Naive thymus-derived CD4-positive, alpha-beta T cell (primary cell): ENCODE measurements at regions not wholly inside any gene's neighbourhood (a gene's known extent, or its start where the extent isn't known, plus 50 kb on each side); places are given as distances from the start of the nearest gene placed in this dataset.

Experiments
- ATAC-seq: fragments of 150-1000 bp; cut with Tn5 transposase; 2 replicates; pipeline ENCODE4 v1.10.0; 2021; ENCODE audit warnings: mild to moderate bottlenecking, moderate library complexity
- CTCF ChIA-PET: fragments of 350-600 bp; sonication (Branson Sonifier 250); formaldehyde crosslinking; loops from one replicate; lab custom pipeline; 2021; ENCODE audit warnings: antibody characterized with exemption; lab: Charles Lee
- POLR2A ChIA-PET: fragments of 350-600 bp; sonication (Branson Sonifier 250); formaldehyde crosslinking; loops from one replicate; lab custom pipeline; 2021; ENCODE audit warnings: antibody characterized with exemption, inconsistent platforms; lab: Charles Lee
- DNase-seq, 9 donors: peaks; one replicate each; pipeline versions ENCODE4 v3.0.0 to v3.0.0-alpha.2; 2020 to 2022; ENCODE audit warnings: mixed read lengths in 1 of 9
- H3K27ac ChIP-seq: one replicate; pipeline ENCODE4 v1.7.0; 2013; ENCODE audit warnings: mild to moderate bottlenecking, low read depth, low read length, moderate library complexity
- H3K27me3 ChIP-seq, 2 donors: one replicate each; pipeline ENCODE4 v1.7.0; 2013; ENCODE audit warnings: low read length in 2 of 2, mild to moderate bottlenecking in 2 of 2, moderate library complexity in 2 of 2; ENCODE audit not compliant: control insufficient read depth in 2 of 2, insufficient read depth in 2 of 2
- H3K36me3 ChIP-seq, 3 experiments: 1 replicate in 2 of 3; 2 replicates in 1 of 3; pipeline ENCODE4 v1.7.0; 2013; ENCODE audit warnings: low read length in 3 of 3, mild to moderate bottlenecking in 3 of 3, moderate library complexity in 1 of 3; ENCODE audit not compliant: insufficient read depth in 3 of 3, control insufficient read depth in 2 of 3
- H3K4me1 ChIP-seq, 2 donors: one replicate each; pipeline ENCODE4 v1.7.0; 2013; ENCODE audit warnings: low read length in 2 of 2, mild to moderate bottlenecking in 2 of 2, moderate library complexity in 1 of 2; ENCODE audit not compliant: control insufficient read depth in 2 of 2, insufficient read depth in 2 of 2
- H3K4me3 ChIP-seq: 2 replicates; pipeline ENCODE4 v1.7.0; 2013; ENCODE audit warnings: mild to moderate bottlenecking, low read length
- H3K9me3 ChIP-seq, 3 experiments: 1 replicate in 2 of 3; 2 replicates in 1 of 3; pipeline ENCODE4 v1.7.0; 2013; ENCODE audit warnings: low read length in 3 of 3; ENCODE audit not compliant: control insufficient read depth in 2 of 3
- H3K27ac Mint-ChIP-seq, 9 donors: one replicate each; pipeline ENCODE4 v1.8.0; 2020 to 2022; ENCODE audit warnings: mixed read lengths in 9 of 9, mild to moderate bottlenecking in 8 of 9, moderate library complexity in 5 of 9, inconsistent platforms in 2 of 9
- H3K27me3 Mint-ChIP-seq, 5 donors: one replicate each; pipeline ENCODE4 v1.8.0; 2021 to 2022; ENCODE audit warnings: mixed read lengths in 5 of 5, mild to moderate bottlenecking in 1 of 5
- H3K36me3 Mint-ChIP-seq, 5 donors: one replicate each; pipeline ENCODE4 v1.8.0; 2020 to 2022; ENCODE audit warnings: mixed read lengths in 5 of 5, mild to moderate bottlenecking in 3 of 5, inconsistent platforms in 1 of 5
- H3K4me1 Mint-ChIP-seq, 7 donors: one replicate each; pipeline ENCODE4 v1.8.0; 2020 to 2022; ENCODE audit warnings: mixed read lengths in 7 of 7, mild to moderate bottlenecking in 3 of 7, inconsistent platforms in 1 of 7
- H3K4me3 Mint-ChIP-seq, 10 donors: one replicate each; pipeline ENCODE4 v1.8.0; 2020 to 2022; ENCODE audit warnings: mild to moderate bottlenecking in 10 of 10, mixed read lengths in 10 of 10, moderate library complexity in 6 of 10, inconsistent platforms in 2 of 10
- H3K9me3 Mint-ChIP-seq, 11 donors: one replicate each; pipeline ENCODE4 v1.8.0; 2020 to 2022; ENCODE audit warnings: mixed read lengths in 11 of 11, mild to moderate bottlenecking in 4 of 11, inconsistent platforms in 1 of 11, moderate library complexity in 1 of 11
- intact Hi-C, 2 donors: fragments of 100-400 bp; cut with micrococcal nuclease; formaldehyde crosslinking; loops; one replicate each; pipeline ENCODE4 v1.15.1; 2023

- Histone ChIP-seq H3K4me3 (no peak overlapping the region), H3K4me1 (no peaks in the 10 kb centered on the region), H3K36me3 (no peaks in the 10 kb centered on the region), H3K9me3 (no peaks in the 10 kb centered on the region), H3K27ac (no peak overlapping the region), H3K27me3 (no peaks in the 10 kb centered on the region)
- DNase-seq (no peak), ATAC-seq (no peak)
- Mint-ChIP-seq H3K27ac (no peak overlapping the region), H3K9me3 (no peaks in the 10 kb centered on the region), H3K4me1 (no peaks in the 10 kb centered on the region), H3K36me3 (no peaks in the 10 kb centered on the region), H3K4me3 (no peak overlapping the region), H3K27me3 (no peaks in the 10 kb centered on the region)
- intact Hi-C loops, result no loop called here
- ChIA-PET CTCF (no interaction called here), POLR2A (no interaction called here)
Observed at GRCh38 chr15:77804210-77804609, 171.5 kb upstream of the LINGO1 start.

- CTCF ChIA-PET, result no interaction called here
- POLR2A ChIA-PET, result no interaction called here
Observed at GRCh38 chr15:77803487-77803886, 170.8 kb upstream of the LINGO1 start.

GRCh38 chr15:77800305-77800704 is 167.6 kb upstream of the LINGO1 start:
- peaks cover 0 to 3% (median 0%) of the 10 kb centered on the region in 5 donors for H3K27me3 Mint-ChIP-seq
- no peaks in the 10 kb centered on the region for H3K27me3 ChIP-seq
- no peak overlapping the region for H3K27ac Mint-ChIP-seq
- DNase-seq (no peak), ATAC-seq (no peak)
- H3K4me3 Mint-ChIP-seq, result no peak overlapping the region
- intact Hi-C loops, result no loop called here
- ChIA-PET CTCF (no interaction called here), POLR2A (no interaction called here)
- H3K4me1 ChIP-seq, result no peaks in the 10 kb centered on the region
- H3K4me3 ChIP-seq, result no peak overlapping the region
- H3K36me3 ChIP-seq, result no peaks in the 10 kb centered on the region
- H3K4me1 Mint-ChIP-seq, result peaks cover 0 to 5% (median 0%) of the 10 kb centered on the region in 7 donors
- H3K9me3 Mint-ChIP-seq, result no peaks in the 10 kb centered on the region
- H3K9me3 ChIP-seq, result no peaks in the 10 kb centered on the region
- no peak overlapping the region for H3K27ac ChIP-seq
- H3K36me3 Mint-ChIP-seq, result no peaks in the 10 kb centered on the region

More at GRCh38 chr15:77803487-77803886, 170.8 kb upstream of the LINGO1 start:
- no peaks in the 10 kb centered on the region for H3K36me3 Mint-ChIP-seq
- H3K27me3 ChIP-seq, result no peaks in the 10 kb centered on the region
- no peaks in the 10 kb centered on the region for H3K36me3 ChIP-seq
- ATAC-seq, result no peak
- intact Hi-C loops, result no loop called here
- H3K4me1 Mint-ChIP-seq, result no peaks in the 10 kb centered on the region
- H3K4me1 ChIP-seq, result no peaks in the 10 kb centered on the region
- H3K27ac ChIP-seq, result no peak overlapping the region
- no peaks in the 10 kb centered on the region for H3K9me3 ChIP-seq
- DNase-seq, result no peak
- H3K4me3 Mint-ChIP-seq, result no peak overlapping the region
- no peaks in the 10 kb centered on the region for H3K9me3 Mint-ChIP-seq
- H3K27ac Mint-ChIP-seq, result no peak overlapping the region
- no peaks in the 10 kb centered on the region for H3K27me3 Mint-ChIP-seq
- H3K4me3 ChIP-seq, result no peak overlapping the region

- DNase-seq (no peak), ATAC-seq (no peak)
- intact Hi-C loops, result no loop called here
- Mint-ChIP-seq H3K36me3 (no peaks in the 10 kb centered on the region), H3K27me3 (peaks cover 0 to 5% (median 0%) of the 10 kb centered on the region in 5 donors), H3K27ac (no peak overlapping the region), H3K9me3 (no peaks in the 10 kb centered on the region), H3K4me3 (no peak overlapping the region), H3K4me1 (peaks cover 0 to 5% (median 0%) of the 10 kb centered on the region in 7 donors)
- POLR2A ChIA-PET, result no interaction called here
- H3K4me3 ChIP-seq, result no peak overlapping the region
- H3K27ac ChIP-seq, result no peak overlapping the region
- no peaks in the 10 kb centered on the region for H3K36me3 ChIP-seq
- H3K9me3 ChIP-seq, result no peaks in the 10 kb centered on the region
- CTCF ChIA-PET, result no interaction called here
- no peaks in the 10 kb centered on the region for H3K27me3 ChIP-seq
- no peaks in the 10 kb centered on the region for H3K4me1 ChIP-seq
Observed at GRCh38 chr15:77798847-77799246, 166.1 kb upstream of the LINGO1 start.

- H3K36me3 Mint-ChIP-seq, result no peaks in the 10 kb centered on the region
- DNase-seq, result no peak
- H3K9me3 ChIP-seq, result no peaks in the 10 kb centered on the region
- H3K4me1 Mint-ChIP-seq, result peaks cover 0 to 5% (median 0%) of the 10 kb centered on the region in 7 donors
- no peaks in the 10 kb centered on the region for H3K9me3 Mint-ChIP-seq
- no peak overlapping the region for H3K4me3 ChIP-seq
- H3K27ac ChIP-seq, result no peak overlapping the region
- H3K27me3 Mint-ChIP-seq, result peaks cover 0 to 5% (median 0%) of the 10 kb centered on the region in 5 donors
- POLR2A ChIA-PET, result no interaction called here
- no peak for ATAC-seq
- intact Hi-C loops, result no loop called here
- CTCF ChIA-PET, result no interaction called here
- H3K4me1 ChIP-seq, result no peaks in the 10 kb centered on the region
- H3K36me3 ChIP-seq, result no peaks in the 10 kb centered on the region
- H3K27ac Mint-ChIP-seq, result no peak overlapping the region
- H3K4me3 Mint-ChIP-seq, result no peak overlapping the region
- H3K27me3 ChIP-seq, result no peaks in the 10 kb centered on the region
Observed at GRCh38 chr15:77798151-77798835, 165.6 kb upstream of the LINGO1 start.

- Mint-ChIP-seq H3K36me3 (no peaks in the 10 kb centered on the region), H3K27me3 (peaks cover 0 to 5% (median 0%) of the 10 kb centered on the region in 5 donors), H3K27ac (no peak overlapping the region), H3K4me3 (no peak overlapping the region), H3K9me3 (no peaks in the 10 kb centered on the region), H3K4me1 (peaks cover 0 to 5% (median 0%) of the 10 kb centered on the region in 7 donors)
- Histone ChIP-seq H3K36me3 (no peaks in the 10 kb centered on the region), H3K9me3 (no peaks in the 10 kb centered on the region), H3K27ac (no peak overlapping the region), H3K27me3 (no peaks in the 10 kb centered on the region), H3K4me1 (no peaks in the 10 kb centered on the region), H3K4me3 (no peak overlapping the region)
- DNase-seq (no peak), ATAC-seq (no peak)
- intact Hi-C loops, result no loop called here
- ChIA-PET CTCF (no interaction called here), POLR2A (no interaction called here)
Observed at GRCh38 chr15:77797270-77797669, 164.6 kb upstream of the LINGO1 start.

- no peaks in the 10 kb centered on the region for H3K4me1 ChIP-seq
- ChIA-PET CTCF (no interaction called here), POLR2A (no interaction called here)
- H3K27me3 Mint-ChIP-seq, result peaks cover 0 to 5% (median 0%) of the 10 kb centered on the region in 5 donors
- H3K36me3 Mint-ChIP-seq, result no peaks in the 10 kb centered on the region
- DNase-seq (no peak), ATAC-seq (no peak)
- no peak overlapping the region for H3K4me3 Mint-ChIP-seq
- H3K36me3 ChIP-seq, result no peaks in the 10 kb centered on the region
- H3K27ac ChIP-seq, result no peak overlapping the region
- H3K27ac Mint-ChIP-seq, result no peak overlapping the region
- no peaks in the 10 kb centered on the region for H3K27me3 ChIP-seq
- peaks cover 0 to 5% (median 0%) of the 10 kb centered on the region in 7 donors for H3K4me1 Mint-ChIP-seq
- no peaks in the 10 kb centered on the region for H3K9me3 Mint-ChIP-seq
- no peaks in the 10 kb centered on the region for H3K9me3 ChIP-seq
- intact Hi-C loops, result no loop called here
- no peak overlapping the region for H3K4me3 ChIP-seq
Observed at GRCh38 chr15:77796046-77796729, 163.5 kb upstream of the LINGO1 start.
